ENCODE measurements at regions not wholly inside any gene's neighbourhood (a gene's known extent, or its start where the extent isn't known, plus 50 kb on each side); places are given as distances from the start of the nearest gene placed in this dataset.
"Not testable (repeated sequence)": the region's sequence is repeated elsewhere in the genome, so short reads cannot be mapped to it uniquely, and the experiment has no call there.

DNA sequence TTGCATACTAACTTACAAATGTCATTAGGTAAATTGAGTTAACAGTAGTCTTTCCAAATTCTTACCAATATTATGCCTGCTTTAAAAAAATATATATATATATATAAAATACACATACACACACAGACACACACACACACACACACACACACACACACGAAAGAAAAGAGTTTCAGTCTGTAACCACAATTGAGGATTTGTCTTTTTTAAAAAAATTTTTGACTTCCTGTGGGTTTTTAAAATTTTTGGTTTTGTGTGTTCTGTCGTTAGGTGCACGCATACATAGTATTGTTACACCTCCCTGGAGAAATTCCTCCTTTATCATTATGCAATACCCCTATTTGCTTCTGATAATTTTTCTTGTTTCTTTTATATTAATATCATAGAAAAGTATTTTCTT is 129.3 kb upstream of the LRRC61 start:
- not testable (repeated sequence) for DNase-seq
